ENCODE measurements at regions not wholly inside any gene's neighbourhood (a gene's known extent, or its start where the extent isn't known, plus 50 kb on each side); places are given as distances from the start of the nearest gene placed in this dataset.

GRCh38 chr19:13705928-13706447, 58.3 kb upstream of the MRI1 start:
- no peak for TF ChIP-seq AKNA (CRISPR knock-in tag; IDR thresholded peaks at IDR 0.05; ENCODE audit: borderline replicate concordance)
- no peak for TF ChIP-seq MYC (CRISPR knock-in tag; IDR thresholded peaks at IDR 0.05; ENCODE audit: borderline replicate concordance)
- no peak for TF ChIP-seq POLR2AphosphoS5 (IDR thresholded peaks at IDR 0.05; ENCODE audit: low read depth, low read length)
- no peak for TF ChIP-seq ZNF33A (CRISPR knock-in tag; IDR thresholded peaks at IDR 0.05; ENCODE audit: borderline replicate concordance)
- TF ChIP-seq MYNN (CRISPR knock-in tag; IDR thresholded peaks at IDR 0.05; ENCODE audit: low read depth) = no peak
- TF ChIP-seq FOXO1 (CRISPR knock-in tag; IDR thresholded peaks at IDR 0.05) = no peak
- no peak for TF ChIP-seq POLR2A (IDR thresholded peaks at IDR 0.05; ENCODE audit: insufficient read depth in 1 of 2, low read depth in 2 of 2, low read length in 2 of 2)
- no peak for TF ChIP-seq KAT8 (CRISPR knock-in tag; IDR thresholded peaks at IDR 0.05)
- no peak for TF ChIP-seq ZNF589 (CRISPR knock-in tag; conservative IDR thresholded peaks at IDR 0.05)
- no peak for TF ChIP-seq ZBTB33 (CRISPR knock-in tag; IDR thresholded peaks at IDR 0.05)

Measured in HepG2 (cell line).